IMR-90 (cell line): ENCODE measurements at regions not wholly inside any gene's neighbourhood (a gene's known extent, or its start where the extent isn't known, plus 50 kb on each side); places are given as distances from the start of the nearest gene placed in this dataset.

Source experiments
- ATAC-seq: fragments of 200-7000 bp; cut with Tn5 transposase; 2 replicates; pipeline ENCODE4 v1.9.1; 2020; ENCODE audit warnings: low read depth, mild to moderate bottlenecking, moderate library complexity
- BruUV-seq: library from RNA; stranded (reverse); fragments of 400-500 nt; replicated peaks from 2 replicates; lab custom pipeline; 2021; lab: Mats Ljungman, UMichigan
- CTCF ChIA-PET: fragments of 300-600 bp; formaldehyde crosslinking; extraction: SDS; loops from one replicate; lab custom pipeline; 2021; ENCODE audit warnings: antibody characterized with exemption; lab: Yijun Ruan, JAX
- POLR2A ChIA-PET: fragments of 300-600 bp; sonication (Branson Sonifier 250); formaldehyde crosslinking; loops from one replicate; lab custom pipeline; 2022; ENCODE audit warnings: antibody characterized with exemption; ENCODE audit not compliant: unreplicated experiment; lab: Charles Lee
- DNase-seq: peaks from one replicate; pipeline ENCODE4 v3.0.0; 2013
- H2AFZ ChIP-seq: replicated peaks from 2 replicates; pipeline ENCODE3; 2013; ENCODE audit warnings: low read length, mild to moderate bottlenecking; ENCODE audit not compliant: poor library complexity
- H2AK5ac ChIP-seq: 2 replicates; pipeline ENCODE4 v1.6.1; 2013; ENCODE audit warnings: low read depth, low read length, inconsistent platforms
- H2AK9ac ChIP-seq: replicated peaks from 2 replicates; pipeline ENCODE3; 2013; ENCODE audit warnings: mild to moderate bottlenecking, low read depth, low read length, moderate library complexity; ENCODE audit not compliant: poor library complexity
- H2BK120ac ChIP-seq: 2 replicates; pipeline ENCODE4 v1.6.1; 2013; ENCODE audit warnings: low read depth, low read length, inconsistent platforms
- H2BK15ac ChIP-seq: 3 replicates; pipeline ENCODE4 v1.6.1; 2013; ENCODE audit warnings: low read depth, low read length, inconsistent platforms
- H2BK20ac ChIP-seq: 2 replicates; pipeline ENCODE4 v1.6.1; 2013; ENCODE audit warnings: low read depth, mild to moderate bottlenecking, inconsistent platforms, low read length, moderate library complexity
- H2BK5ac ChIP-seq: 2 replicates; pipeline ENCODE4 v1.6.1; 2013; ENCODE audit warnings: mild to moderate bottlenecking, low read depth, low read length, inconsistent platforms; ENCODE audit not compliant: poor library complexity, severe bottlenecking
- H3K14ac ChIP-seq: replicated peaks from 2 replicates; pipeline ENCODE4 v1.6.1; 2013; ENCODE audit warnings: low read depth, low read length, inconsistent platforms
- H3K18ac ChIP-seq: 2 replicates; pipeline ENCODE4 v1.6.1; 2013; ENCODE audit warnings: low read depth, low read length, control low read depth
- H3K23ac ChIP-seq: 2 replicates; pipeline ENCODE4 v1.6.1; 2013; ENCODE audit warnings: low read depth, low read length, inconsistent platforms
- H3K27ac ChIP-seq: 2 replicates; pipeline ENCODE4 v1.5.1; 2013; ENCODE audit warnings: mild to moderate bottlenecking, control low read depth, low read length; ENCODE audit not compliant: insufficient read depth
- H3K27me3 ChIP-seq: 2 replicates; pipeline ENCODE4 v1.6.1; 2013; ENCODE audit warnings: low read length; ENCODE audit not compliant: control insufficient read depth, insufficient read depth
- H3K36me3 ChIP-seq: 2 replicates; pipeline ENCODE4 v1.6.1; 2013; ENCODE audit warnings: low read length, mixed read lengths; ENCODE audit not compliant: control insufficient read depth, insufficient read depth
- H3K4ac ChIP-seq: 2 replicates; pipeline ENCODE4 v1.6.1; 2013; ENCODE audit warnings: low read depth, low read length, inconsistent platforms
- H3K4me1 ChIP-seq: 2 replicates; pipeline ENCODE4 v1.6.1; 2013; ENCODE audit warnings: low read length, mixed read lengths; ENCODE audit not compliant: control insufficient read depth, insufficient read depth
- H3K4me2 ChIP-seq: 2 replicates; pipeline ENCODE4 v1.6.1; 2013; ENCODE audit warnings: low read depth, mild to moderate bottlenecking, control low read depth, low read length, moderate library complexity
- H3K4me3 ChIP-seq: 2 replicates; pipeline ENCODE4 v1.5.1; 2013; ENCODE audit warnings: low read depth, mild to moderate bottlenecking, control low read depth, low read length, moderate library complexity; ENCODE audit not compliant: insufficient read depth
- H3K56ac ChIP-seq: 2 replicates; pipeline ENCODE4 v1.6.1; 2013; ENCODE audit warnings: low read length, inconsistent platforms; ENCODE audit not compliant: insufficient read depth; ENCODE audit errors: extremely low read depth
- H3K79me1 ChIP-seq, 2 experiments: 2 replicates each; pipeline ENCODE4 v1.6.1; 2013; ENCODE audit warnings: low read length in 2 of 2, inconsistent platforms in 1 of 2, low read depth in 1 of 2
- H3K9ac ChIP-seq: 2 replicates; pipeline ENCODE4 v1.6.1; 2013; ENCODE audit warnings: low read depth, low read length, control low read depth
- H3K9me1 ChIP-seq: 2 replicates; pipeline ENCODE4 v1.6.1; 2013; ENCODE audit warnings: low read length, inconsistent platforms; ENCODE audit not compliant: insufficient read depth
- H3K9me3 ChIP-seq: 2 replicates; pipeline ENCODE4 v1.6.1; 2013; ENCODE audit warnings: low read length; ENCODE audit not compliant: control insufficient read depth, insufficient read depth
- H4K20me1 ChIP-seq: 2 replicates; pipeline ENCODE4 v1.6.1; 2013; ENCODE audit warnings: low read length, inconsistent platforms; ENCODE audit not compliant: insufficient read depth
- H4K5ac ChIP-seq: 2 replicates; pipeline ENCODE4 v1.6.1; 2013; ENCODE audit warnings: mild to moderate bottlenecking, low read depth, low read length, control low read depth
- H4K8ac ChIP-seq, 2 experiments: 2 replicates each; pipeline ENCODE4 v1.6.1; 2013; ENCODE audit warnings: low read depth in 2 of 2, low read length in 2 of 2, control low read depth in 1 of 2, inconsistent platforms in 1 of 2
- H4K91ac ChIP-seq: 2 replicates; pipeline ENCODE4 v1.6.1; 2013; ENCODE audit warnings: low read depth, low read length, inconsistent platforms; ENCODE audit not compliant: insufficient read depth
- BHLHE40 ChIP-seq: fragments of 150-350 bp; IDR thresholded peaks from 2 replicates; pipeline ENCODE4 v1.6.1; 2016; ENCODE audit warnings: mild to moderate bottlenecking, low read depth, low read length
- CHD1 ChIP-seq: IDR thresholded peaks from 2 replicates; pipeline ENCODE4 v1.6.1; 2012; ENCODE audit warnings: low read depth, low read length, improper control_type of control experiment
- MAFK ChIP-seq: IDR thresholded peaks from 2 replicates; pipeline ENCODE4 v1.6.1; 2012; ENCODE audit warnings: low read depth, low read length, improper control_type of control experiment
- MAZ ChIP-seq: IDR thresholded peaks from 2 replicates; pipeline ENCODE4 v1.6.1; 2012; ENCODE audit warnings: low read depth, mild to moderate bottlenecking, low read length, improper control_type of control experiment, moderate library complexity, borderline replicate concordance
- MXI1 ChIP-seq: IDR thresholded peaks from 2 replicates; pipeline ENCODE4 v1.6.1; 2012; ENCODE audit warnings: low read depth, mild to moderate bottlenecking, low read length, moderate library complexity, borderline replicate concordance
- RCOR1 ChIP-seq: IDR thresholded peaks from 2 replicates; pipeline ENCODE4 v1.6.1; 2012; ENCODE audit warnings: mild to moderate bottlenecking, low read length, improper control_type of control experiment; ENCODE audit not compliant: insufficient replicate concordance
- RFX5 ChIP-seq: IDR thresholded peaks from 2 replicates; pipeline ENCODE4 v1.8.0; 2012; ENCODE audit warnings: low read depth, mild to moderate bottlenecking, low read length, moderate library complexity
- WGBS, 2 experiments: methylation state at CpG; one replicate each; pipeline versions ENCODE4 v1.1.5 to v1.1.7; 2013; ENCODE audit warnings: missing lambda C conversion rate in 2 of 2; ENCODE audit not compliant: insufficient read length in 1 of 2; ENCODE audit errors: extremely low coverage in 2 of 2; 5-methylcytosine and 5-hydroxymethylcytosine counted together
- dilution Hi-C: fragments of 300-500 bp; cut with HindIII; formaldehyde crosslinking; loops from one replicate; pipeline ENCODE4 v1.14.3; 2018; ENCODE audit warnings: low sequenced_read_pairs; ENCODE audit not compliant: unreplicated experiment
- in situ Hi-C: fragments of 300-500 bp; cut with MboI; formaldehyde crosslinking; loops from 3 replicates; pipeline ENCODE4 v1.14.3; 2019; ENCODE audit warnings: low sequenced_read_pairs, inconsistent platforms, mixed read lengths
- intact Hi-C: fragments of 100-400 bp; cut with micrococcal nuclease; formaldehyde crosslinking; loops from 2 replicates; pipeline ENCODE4 v1.10.0; 2022
- TF ChIP-seq, protein P1 (sequence below): fragments of 150-350 bp; IDR thresholded peaks from 2 replicates; pipeline ENCODE4 v1.6.1; 2017; ENCODE audit warnings: mild to moderate bottlenecking, antibody characterized with exemption, low read length, low read depth
- TF ChIP-seq, protein P2 (sequence below): fragments of 150-350 bp; IDR thresholded peaks from 2 replicates; pipeline ENCODE4 v1.6.1; 2016; ENCODE audit warnings: low read depth, mild to moderate bottlenecking, low read length, moderate library complexity, borderline replicate concordance

DNA sequence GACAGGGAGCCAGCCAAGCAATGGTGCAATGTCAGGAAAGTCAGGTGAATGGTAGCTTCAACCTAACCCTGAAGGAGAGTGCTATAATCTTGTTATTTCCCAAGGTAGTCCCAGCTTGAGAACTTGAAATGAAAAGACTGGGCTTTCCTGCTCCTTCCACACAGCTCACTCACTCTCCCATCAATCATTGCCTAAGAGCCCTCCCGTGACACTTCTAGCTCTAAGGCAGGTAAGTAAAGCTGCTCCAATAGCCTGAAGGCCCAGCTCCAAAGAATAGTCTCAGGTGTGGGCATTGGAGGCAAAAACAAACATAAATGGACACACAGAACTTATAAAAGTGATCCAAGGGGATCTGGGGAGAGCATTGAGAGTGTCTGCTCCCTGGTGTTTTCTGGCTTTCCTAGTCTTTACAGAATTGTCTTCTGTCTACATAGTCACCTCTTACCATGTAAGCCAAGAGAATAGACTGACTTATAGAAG, 63.1 kb upstream of the TBC1D5 start:
- Histone ChIP-seq H3K14ac (no peak overlapping the region), H3K27me3 (no peaks in the 10 kb centered on the region; the same call in 1 of the 2 replicates), H3K4me2 (no peak overlapping the region), H2BK15ac (no peak overlapping the region), H3K9ac (no peak overlapping the region), H4K91ac (no peak overlapping the region), H2BK20ac (no peak overlapping the region), H3K9me3 (no peaks in the 10 kb centered on the region), H2BK120ac (no peak overlapping the region), H3K9me1 (no peaks in the 10 kb centered on the region), H3K56ac (no peak overlapping the region), H3K18ac (no peak overlapping the region), H3K4me1 (peaks cover 2% of the 10 kb centered on the region; the same call in 1 of the 2 replicates), H3K27ac (no peak overlapping the region), H2AK9ac (no peak overlapping the region), H3K4ac (no peak overlapping the region), H2AK5ac (no peak overlapping the region), H2BK5ac (no peak overlapping the region), H3K23ac (no peak overlapping the region), H3K4me3 (no peak overlapping the region), H4K5ac (no peak overlapping the region), H3K79me1 (no peaks in the 10 kb centered on the region), H4K8ac (no peak overlapping the region), H4K20me1 (no peaks in the 10 kb centered on the region), H3K36me3 (no peaks in the 10 kb centered on the region), H2AFZ (no peak overlapping the region)
- TF ChIP-seq RCOR1 = no peak
- no peak for TF ChIP-seq MXI1
- TF ChIP-seq MAZ = no peak
- TF ChIP-seq, protein P1, sequence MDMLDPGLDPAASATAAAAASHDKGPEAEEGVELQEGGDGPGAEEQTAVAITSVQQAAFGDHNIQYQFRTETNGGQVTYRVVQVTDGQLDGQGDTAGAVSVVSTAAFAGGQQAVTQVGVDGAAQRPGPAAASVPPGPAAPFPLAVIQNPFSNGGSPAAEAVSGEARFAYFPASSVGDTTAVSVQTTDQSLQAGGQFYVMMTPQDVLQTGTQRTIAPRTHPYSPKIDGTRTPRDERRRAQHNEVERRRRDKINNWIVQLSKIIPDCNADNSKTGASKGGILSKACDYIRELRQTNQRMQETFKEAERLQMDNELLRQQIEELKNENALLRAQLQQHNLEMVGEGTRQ = no peak
- TF ChIP-seq RFX5 = no peak
- TF ChIP-seq, protein P2, sequence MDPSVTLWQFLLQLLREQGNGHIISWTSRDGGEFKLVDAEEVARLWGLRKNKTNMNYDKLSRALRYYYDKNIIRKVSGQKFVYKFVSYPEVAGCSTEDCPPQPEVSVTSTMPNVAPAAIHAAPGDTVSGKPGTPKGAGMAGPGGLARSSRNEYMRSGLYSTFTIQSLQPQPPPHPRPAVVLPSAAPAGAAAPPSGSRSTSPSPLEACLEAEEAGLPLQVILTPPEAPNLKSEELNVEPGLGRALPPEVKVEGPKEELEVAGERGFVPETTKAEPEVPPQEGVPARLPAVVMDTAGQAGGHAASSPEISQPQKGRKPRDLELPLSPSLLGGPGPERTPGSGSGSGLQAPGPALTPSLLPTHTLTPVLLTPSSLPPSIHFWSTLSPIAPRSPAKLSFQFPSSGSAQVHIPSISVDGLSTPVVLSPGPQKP = no peak
- no peak for TF ChIP-seq BHLHE40
- TF ChIP-seq MAFK = no peak
- TF ChIP-seq CHD1 = no peak
- WGBS, 2 experiments = no CpG with 5 or more reads among the region's 1 CpG
- in situ Hi-C loops = no loop called here
- POLR2A ChIA-PET = no interaction called here
- no peak for ATAC-seq
- BruUV-seq = no TSS peak
- dilution Hi-C loops = no loop called here
- DNase-seq = no peak
- intact Hi-C loops = no loop called here
- CTCF ChIA-PET = no interaction called here
